GM11168 (cell line): ENCODE measurements at regions not wholly inside any gene's neighbourhood (a gene's known extent, or its start where the extent isn't known, plus 50 kb on each side); places are given as distances from the start of the nearest gene placed in this dataset.

Experiments used
- in situ Hi-C: fragments of 300-500 bp; cut with MboI; formaldehyde crosslinking; loops from one replicate; pipeline ENCODE4 v1.12.0; 2022; ENCODE audit warnings: low sequenced_read_pairs; ENCODE audit not compliant: unreplicated experiment

- in situ Hi-C loops: loop anchor here (25.0 kb wide), 1 partner anchor 388 kb away; no protein-coding TSS in a partner anchor
Observed at GRCh38 chr3:87175732-87176131, 51.4 kb upstream of the CHMP2B start.

GRCh38 chr3:87173776-87174175, 53.3 kb upstream of the CHMP2B start:
- in situ Hi-C loops: no loop called here

- in situ Hi-C loops: no loop called here
Observed at GRCh38 chr3:87173071-87173470, 54.0 kb upstream of the CHMP2B start.

GRCh38 chr3:87167628-87168456, 59.3 kb upstream of the CHMP2B start:
- in situ Hi-C loops: no loop called here

GRCh38 chr3:87164245-87164644, 62.9 kb upstream of the CHMP2B start:
- in situ Hi-C loops: no loop called here

GRCh38 chr3:87161851-87162250, 65.3 kb upstream of the CHMP2B start:
- in situ Hi-C loops: no loop called here

GRCh38 chr3:87161417-87161816, 65.7 kb upstream of the CHMP2B start:
- in situ Hi-C loops: no loop called here

GRCh38 chr3:87161013-87161412, 66.1 kb upstream of the CHMP2B start:
- in situ Hi-C loops: no loop called here

- in situ Hi-C loops: no loop called here
Observed at GRCh38 chr3:87158823-87159222, 68.3 kb upstream of the CHMP2B start.

- in situ Hi-C loops: no loop called here
Observed at GRCh38 chr3:87148020-87148419, 79.1 kb upstream of the CHMP2B start.

- in situ Hi-C loops: no loop called here
Observed at GRCh38 chr3:87147562-87147961, 79.5 kb upstream of the CHMP2B start.

- in situ Hi-C loops: no loop called here
Observed at GRCh38 chr3:87145553-87145952, 81.6 kb upstream of the CHMP2B start.

GRCh38 chr3:87136066-87136596, 91.0 kb upstream of the CHMP2B start:
- in situ Hi-C loops: no loop called here

- in situ Hi-C loops: no loop called here
Observed at GRCh38 chr3:87135412-87135811, 91.7 kb upstream of the CHMP2B start.

GRCh38 chr3:87132801-87133200, 94.3 kb upstream of the CHMP2B start:
- in situ Hi-C loops: no loop called here

- in situ Hi-C loops: no loop called here
Observed at GRCh38 chr3:87128006-87128405, 99.1 kb upstream of the CHMP2B start.

GRCh38 chr3:87127281-87127680, 99.8 kb upstream of the CHMP2B start:
- in situ Hi-C loops: no loop called here

GRCh38 chr3:87126321-87126720, 100.8 kb upstream of the CHMP2B start:
- in situ Hi-C loops: no loop called here

- in situ Hi-C loops: no loop called here
Observed at GRCh38 chr3:87125116-87125515, 102.0 kb upstream of the CHMP2B start.

GRCh38 chr3:87122766-87123165, 104.3 kb upstream of the CHMP2B start:
- in situ Hi-C loops: no loop called here

- in situ Hi-C loops: no loop called here
Observed at GRCh38 chr3:87121856-87122255, 105.3 kb upstream of the CHMP2B start.

GRCh38 chr3:87120881-87121280, 106.2 kb upstream of the CHMP2B start:
- in situ Hi-C loops: no loop called here
